ENCODE measurements at regions not wholly inside any gene's neighbourhood (a gene's known extent, or its start where the extent isn't known, plus 50 kb on each side); places are given as distances from the start of the nearest gene placed in this dataset.
"Not testable (repeated sequence)": the region's sequence is repeated elsewhere in the genome, so short reads cannot be mapped to it uniquely, and the experiment has no call there.

DNA sequence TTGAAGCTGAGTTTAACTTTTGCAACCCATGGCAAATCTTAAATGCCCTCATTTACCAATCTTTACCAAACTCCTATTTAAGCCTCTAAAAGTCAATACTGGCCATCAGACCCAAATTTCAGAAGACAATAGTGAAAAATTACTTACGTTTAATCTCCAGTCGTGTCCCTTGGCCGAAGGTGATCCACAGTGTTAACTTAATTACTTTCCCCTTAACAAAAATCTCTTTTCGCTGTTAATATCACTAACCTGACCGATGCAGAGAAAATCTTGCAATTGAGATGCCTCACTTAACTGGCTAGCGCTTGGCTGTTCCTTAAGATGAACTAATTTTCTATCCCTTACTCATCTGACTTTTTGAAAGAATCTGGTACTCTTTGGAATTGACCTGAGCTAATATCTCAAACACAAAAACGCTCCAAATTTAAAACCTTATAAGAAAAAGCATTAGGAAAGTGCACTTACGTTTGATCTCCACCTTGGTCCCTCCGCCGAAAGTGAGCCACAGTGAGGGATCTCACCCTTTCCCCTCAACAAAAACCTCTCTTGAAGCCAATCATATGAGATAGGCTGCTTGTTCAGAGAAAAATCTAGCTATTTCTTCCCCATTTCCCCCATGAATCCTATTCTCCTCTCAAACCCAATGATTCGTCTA, 169.1 kb downstream of the RPIA start:
- DNase-seq (ENCODE audit: low read depth in 2 of 2): no peak

DNA sequence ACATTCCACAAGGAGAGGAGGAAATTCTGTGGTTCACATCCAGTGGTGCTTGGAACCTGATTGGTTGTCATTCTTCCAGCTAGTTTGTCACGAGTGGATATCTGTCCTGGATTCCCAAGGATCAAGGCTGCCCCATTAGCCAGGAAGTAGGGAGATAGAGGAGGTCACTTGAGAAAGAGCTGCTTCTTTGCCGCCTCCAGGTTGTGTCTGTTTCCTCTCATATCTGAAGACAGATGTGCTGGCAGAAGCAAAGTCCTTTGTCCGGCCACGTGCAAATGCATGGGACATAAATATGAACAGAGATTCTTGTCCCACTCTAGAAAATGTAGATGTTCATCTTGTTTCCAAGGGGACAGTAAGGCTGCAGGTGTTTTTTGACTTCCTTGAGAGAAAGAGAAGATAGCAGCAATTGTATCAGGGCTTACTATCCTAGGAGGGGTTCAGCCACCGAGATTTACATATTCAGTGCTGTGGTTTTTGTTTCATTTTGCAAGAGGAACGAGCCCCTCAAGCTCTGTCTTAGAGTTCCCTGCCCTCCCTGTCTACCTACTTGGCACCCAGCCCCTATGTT, 174.4 kb downstream of the RPIA start:
- no peak for DNase-seq (ENCODE audit: low read depth in 2 of 2)

DNA sequence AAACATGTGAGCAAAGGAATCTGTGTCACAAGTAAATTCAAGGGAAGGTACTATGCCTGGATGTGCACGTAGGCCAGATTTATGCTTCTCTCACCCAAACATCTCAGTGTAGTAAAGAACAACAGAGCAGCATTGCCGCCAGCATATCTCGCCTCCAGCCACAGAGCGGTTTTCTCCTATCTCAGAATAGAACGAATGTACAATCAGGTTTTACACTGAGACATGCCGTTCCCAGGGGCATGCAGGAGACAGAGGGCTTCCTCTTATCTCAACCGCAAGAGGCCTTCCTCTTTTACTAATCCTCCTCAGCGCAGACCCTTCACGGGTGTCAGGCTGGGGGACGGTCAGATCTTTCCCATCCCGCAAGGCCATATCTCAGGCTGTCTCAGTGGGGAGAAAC, 175.3 kb downstream of the RPIA start:
- no peak for DNase-seq (ENCODE audit: low read depth in 2 of 2)

DNA sequence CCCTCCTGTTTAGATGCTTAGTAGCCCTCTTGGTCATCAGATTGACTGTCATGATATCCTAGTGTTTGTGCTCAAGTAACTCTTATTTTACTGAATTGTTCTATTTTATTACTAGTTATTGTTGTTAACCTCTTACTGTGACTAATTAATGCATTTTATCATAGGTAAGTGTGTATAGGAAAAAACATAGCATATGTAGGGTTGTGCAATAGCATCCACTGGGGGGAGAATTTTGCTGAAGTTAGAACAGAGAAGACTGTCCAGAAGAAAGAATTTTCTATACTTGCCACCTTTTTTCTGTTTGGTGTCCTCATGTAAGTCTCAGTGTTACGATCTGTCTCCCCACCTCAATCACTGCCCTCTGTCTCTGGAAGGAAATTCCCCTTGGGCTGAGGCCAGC, 177.4 kb downstream of the RPIA start:
- DNase-seq (ENCODE audit: low read depth in 2 of 2): no peak

DNA sequence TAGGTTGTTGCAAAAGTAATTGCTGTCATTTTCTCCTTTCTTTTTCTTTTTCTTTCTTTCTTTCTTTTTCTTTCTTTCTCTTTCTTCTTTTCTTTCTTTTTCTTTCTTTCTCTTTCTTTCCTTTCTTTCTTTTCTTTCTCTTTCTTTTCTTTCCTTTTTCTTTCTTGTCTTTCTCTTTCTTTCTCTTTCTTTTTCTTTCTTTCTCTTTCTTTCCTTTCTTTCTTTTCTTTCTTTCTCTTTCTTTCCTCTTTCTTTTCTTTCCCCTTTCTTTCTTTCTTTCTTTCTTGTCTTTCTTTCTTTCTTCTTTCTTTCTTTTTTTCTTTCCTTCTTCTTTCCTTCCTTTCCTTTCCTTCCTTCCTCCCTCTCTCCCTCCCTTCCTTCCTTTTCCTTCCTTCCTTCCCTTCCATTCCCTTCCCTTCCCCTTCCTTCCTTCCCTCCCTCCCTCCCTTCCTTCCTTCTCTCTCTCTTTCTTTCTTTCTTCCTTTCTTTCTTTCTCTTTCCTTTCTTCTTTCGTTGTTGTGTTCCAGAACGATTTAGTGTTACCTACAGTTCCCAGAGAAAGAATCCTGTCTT, 178.9 kb downstream of the RPIA start:
- no peak for DNase-seq (ENCODE audit: low read depth in 2 of 2)

DNA sequence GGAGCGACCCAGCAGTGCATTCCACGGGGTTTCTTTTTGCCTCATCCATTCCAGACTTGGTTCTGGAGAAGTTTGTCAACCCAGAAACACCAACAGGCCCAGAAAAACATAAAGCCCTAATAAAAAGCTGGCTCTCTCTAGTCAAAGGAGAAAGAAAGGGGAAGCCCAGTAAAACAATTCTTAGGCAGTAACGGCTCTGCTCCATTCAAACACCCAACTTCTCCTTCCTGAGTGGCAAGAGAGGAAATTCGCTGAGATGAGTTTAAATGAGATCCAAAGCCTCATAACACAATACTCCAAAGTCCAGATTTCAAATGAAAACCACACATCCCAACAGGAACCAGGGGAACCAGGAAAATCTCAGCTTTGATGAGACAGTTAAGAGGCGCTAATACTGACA, 179.9 kb downstream of the RPIA start:
- no peak for DNase-seq (ENCODE audit: low read depth in 2 of 2)

DNA sequence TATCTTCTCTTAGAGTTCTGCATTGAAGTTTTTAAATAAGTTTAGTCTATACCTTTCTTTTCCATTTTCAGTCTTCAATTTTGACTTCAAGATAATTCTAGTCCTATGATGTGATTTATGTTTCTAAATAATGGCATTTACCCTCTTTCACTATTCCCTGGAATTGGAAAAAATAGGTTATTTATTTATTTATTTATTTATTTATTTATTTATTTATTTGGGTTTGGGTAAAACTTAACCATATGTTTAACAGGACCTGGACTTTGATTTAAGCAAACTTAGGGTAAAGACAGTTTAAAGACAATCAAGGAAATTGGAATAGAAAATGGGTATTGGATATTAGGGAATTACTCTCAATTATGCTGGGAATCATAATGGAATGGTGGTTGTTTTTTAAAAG, 182.1 kb downstream of the RPIA start:
- DNase-seq (ENCODE audit: low read depth in 2 of 2): no peak

DNA sequence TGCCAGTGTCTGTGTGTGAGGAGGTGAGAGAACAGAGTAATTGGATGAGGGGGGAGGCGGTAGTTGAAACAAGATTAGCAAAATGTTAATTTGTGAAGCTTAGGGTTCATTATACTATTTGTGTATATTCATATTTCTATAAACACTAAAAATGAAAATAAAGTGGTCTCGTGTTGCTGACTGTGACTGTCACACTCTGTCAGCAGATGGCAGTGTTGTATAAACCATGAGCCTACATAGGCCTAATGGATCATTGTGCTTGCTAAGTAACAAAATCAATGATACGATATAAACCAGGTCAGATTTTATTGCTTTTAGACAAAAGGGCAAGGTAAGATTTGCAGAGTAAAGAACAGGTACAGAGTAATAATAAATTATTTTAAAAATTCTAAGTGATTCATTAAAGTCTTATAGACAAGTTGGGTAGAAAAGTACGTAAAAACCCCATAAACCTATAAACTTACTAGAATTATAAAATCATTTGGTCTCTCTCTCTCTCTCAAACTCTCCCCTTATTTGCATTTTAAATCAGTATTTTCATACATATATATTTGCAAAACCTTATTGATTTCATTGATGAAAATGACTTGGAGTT, 182.7 kb downstream of the RPIA start:
- DNase-seq (ENCODE audit: low read depth in 2 of 2): peak in 1 of 2 donors; percentile 12

DNA sequence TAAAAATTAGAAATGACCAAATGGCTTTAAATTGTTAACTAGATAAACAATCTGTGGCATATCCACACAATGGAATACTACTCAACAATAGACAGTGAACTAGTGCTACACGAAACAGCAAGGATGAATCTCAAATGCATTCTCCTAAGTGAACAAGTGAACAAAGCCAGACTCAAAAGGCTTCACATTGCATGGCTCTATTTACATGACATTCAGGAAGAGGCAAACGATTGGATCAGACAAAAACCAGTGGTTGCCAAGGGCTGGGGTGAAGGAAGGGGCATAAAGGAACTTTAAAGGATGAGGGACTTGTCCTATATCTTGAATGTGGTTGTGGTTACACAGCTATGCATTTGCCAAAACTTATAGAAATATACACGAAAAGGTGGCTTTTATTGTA, 184.3 kb downstream of the RPIA start:
- DNase-seq (ENCODE audit: low read depth in 2 of 2): no peak

DNA sequence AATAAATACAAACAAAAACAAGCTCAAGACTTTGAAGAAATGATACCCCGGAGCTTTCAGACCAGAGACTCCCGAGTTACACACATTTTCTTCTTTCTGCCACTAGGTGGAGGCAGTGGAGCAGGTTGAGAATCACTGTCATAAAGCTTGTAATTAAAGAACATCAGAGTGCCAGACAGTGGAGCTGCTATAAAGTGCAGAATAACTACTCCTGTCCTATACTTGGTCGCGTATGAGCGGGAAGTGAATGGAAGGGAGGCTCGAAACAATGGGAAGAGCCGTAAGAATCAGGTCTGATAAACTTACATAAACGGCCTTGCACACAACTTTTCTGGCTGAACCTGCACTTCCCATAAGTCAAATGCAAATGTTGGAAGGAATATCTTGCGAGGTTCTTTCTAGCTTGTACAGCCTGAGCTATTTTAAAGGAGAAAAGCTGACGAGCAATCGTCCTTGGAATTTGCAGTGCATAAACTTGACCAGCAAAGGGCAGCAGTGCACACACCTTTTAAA, 189.0 kb downstream of the RPIA start:
- peak in 1 of 2 donors; percentile 15 for DNase-seq (ENCODE audit: low read depth in 2 of 2)

DNA sequence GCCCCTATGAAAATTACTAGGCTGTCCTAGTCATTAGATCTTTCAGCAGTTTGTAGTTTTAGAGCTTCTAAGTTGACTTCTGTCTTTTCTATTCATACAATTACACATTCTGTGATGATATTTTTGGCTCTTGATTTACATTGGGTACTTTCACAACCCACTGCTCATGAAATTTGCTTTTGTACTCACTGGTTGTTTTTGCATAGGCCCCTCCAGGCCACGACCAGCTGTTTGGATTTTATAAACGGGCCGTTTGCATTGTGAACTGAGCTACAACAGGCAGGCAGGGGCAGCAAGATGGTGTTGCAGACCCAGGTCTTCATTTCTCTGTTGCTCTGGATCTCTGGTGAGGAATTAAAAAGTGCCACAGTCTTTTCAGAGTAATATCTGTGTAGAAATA, 193.8 kb downstream of the RPIA start:
- no peak for DNase-seq (ENCODE audit: low read depth in 2 of 2)

DNA sequence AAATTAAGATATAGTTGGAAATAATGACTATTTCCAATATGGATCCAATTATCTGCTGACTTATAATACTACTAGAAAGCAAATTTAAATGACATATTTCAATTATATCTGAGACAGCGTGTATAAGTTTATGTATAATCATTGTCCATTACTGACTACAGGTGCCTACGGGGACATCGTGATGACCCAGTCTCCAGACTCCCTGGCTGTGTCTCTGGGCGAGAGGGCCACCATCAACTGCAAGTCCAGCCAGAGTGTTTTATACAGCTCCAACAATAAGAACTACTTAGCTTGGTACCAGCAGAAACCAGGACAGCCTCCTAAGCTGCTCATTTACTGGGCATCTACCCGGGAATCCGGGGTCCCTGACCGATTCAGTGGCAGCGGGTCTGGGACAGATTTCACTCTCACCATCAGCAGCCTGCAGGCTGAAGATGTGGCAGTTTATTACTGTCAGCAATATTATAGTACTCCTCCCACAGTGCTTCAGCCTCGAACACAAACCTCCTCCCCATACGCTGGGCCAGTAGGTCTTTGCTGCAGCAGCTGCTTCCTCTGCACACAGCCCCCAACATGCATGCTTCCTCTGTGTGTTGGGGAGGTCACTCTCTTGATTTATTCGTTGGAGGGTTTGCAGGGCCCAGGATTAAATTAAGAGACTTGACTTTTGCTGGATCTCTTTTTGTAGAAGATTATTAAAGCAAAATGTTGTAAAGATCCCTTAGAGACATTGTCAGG, 194.4 kb downstream of the RPIA start:
- no peak for DNase-seq (ENCODE audit: low read depth in 2 of 2)

DNA sequence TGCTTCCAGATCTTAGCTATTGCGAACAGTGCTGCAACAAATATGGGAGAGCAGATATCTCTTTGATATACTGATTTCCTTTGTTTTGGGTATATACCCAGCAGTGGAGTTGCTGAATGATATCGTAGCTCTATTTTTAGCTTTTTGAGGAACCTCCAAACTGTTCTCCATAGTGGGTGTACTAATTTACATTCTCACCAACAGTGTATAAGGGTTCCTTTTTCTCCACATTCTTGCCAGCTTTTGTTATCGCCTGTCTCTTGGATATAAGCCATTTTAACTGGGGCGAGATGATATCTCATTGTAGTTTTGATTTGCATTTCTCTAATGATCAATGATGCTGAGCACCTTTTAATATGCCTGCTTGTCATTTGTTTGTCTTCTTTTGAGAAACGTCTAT, 196.0 kb downstream of the RPIA start:
- not testable (repeated sequence) for DNase-seq (ENCODE audit: low read depth in 2 of 2)

DNA sequence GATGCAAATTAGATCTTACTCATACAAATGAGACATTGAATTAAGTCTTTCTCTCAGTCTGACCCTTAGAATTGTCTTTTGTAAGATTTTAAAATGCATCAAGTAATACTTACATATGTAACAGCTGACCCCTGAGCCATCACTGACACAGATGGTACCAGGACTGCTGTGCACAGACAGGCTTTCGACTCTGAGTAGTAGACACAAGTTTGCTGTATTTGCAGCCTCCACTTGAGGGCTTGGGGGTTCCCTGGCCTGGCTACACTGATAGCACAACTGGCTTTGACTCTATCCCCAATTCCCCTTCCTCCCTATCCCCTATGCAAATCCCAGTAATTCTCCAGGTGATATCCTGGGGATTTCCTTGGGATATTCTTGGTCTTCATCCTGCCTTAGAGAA, 200.7 kb downstream of the RPIA start:
- no peak for DNase-seq (ENCODE audit: low read depth in 2 of 2)

DNA sequence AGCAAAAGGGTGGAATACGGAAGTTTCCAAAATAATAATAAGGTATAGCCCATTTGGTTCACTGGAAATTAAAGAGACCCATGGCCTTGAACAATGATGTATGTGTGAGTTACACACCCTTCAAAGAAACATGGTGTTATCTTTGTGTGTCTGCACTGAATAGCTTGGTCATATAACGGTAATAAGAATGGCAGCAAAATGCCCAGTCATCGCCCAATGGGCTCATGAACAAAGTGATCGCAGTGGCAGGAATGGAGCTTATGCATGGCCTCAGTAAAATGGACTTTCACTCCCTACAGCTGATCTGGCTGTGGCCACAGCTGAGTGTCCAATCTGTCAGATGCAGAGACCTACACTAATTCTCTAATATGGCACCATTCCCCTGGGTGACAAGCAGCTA, 201.3 kb downstream of the RPIA start:
- no peak for DNase-seq (ENCODE audit: low read depth in 2 of 2)

DNA sequence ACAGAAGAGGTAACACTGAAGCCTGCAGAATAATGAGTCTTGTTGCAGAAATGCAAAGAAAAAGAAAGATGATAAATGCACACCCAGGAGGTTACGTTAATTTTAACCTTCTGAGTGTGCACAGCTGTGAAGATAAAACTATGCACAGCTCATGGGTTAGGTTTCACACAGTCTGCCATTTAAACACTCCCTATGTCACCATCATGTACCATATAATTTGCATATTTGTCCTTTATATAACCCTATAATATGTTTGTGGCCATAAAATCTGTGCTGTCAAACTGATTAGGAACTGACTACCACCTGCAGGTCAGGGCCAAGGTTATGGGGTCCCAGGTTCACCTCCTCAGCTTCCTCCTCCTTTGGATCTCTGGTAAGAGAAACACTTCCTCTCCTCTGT, 205.5 kb downstream of the RPIA start:
- DNase-seq (ENCODE audit: low read depth in 2 of 2): no peak

DNA sequence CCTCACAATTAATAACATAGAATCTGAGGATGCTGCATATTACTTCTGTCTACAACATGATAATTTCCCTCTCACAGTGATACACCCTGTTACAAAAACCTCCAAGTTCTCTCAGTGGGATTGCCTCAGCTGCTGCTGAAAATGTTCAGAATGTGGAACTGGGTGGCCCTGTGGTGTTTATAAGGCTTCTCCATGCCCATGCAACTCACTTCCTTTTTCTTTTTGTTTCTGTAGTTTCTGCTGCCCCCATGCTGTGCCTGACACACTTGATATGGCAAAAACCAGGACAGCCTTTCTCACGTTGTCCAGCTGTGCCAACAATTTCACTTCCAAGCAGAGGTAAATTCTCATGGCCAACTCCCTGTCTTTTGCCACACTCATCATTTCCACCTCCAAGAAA, 206.2 kb downstream of the RPIA start:
- DNase-seq (ENCODE audit: low read depth in 2 of 2): no peak

DNA sequence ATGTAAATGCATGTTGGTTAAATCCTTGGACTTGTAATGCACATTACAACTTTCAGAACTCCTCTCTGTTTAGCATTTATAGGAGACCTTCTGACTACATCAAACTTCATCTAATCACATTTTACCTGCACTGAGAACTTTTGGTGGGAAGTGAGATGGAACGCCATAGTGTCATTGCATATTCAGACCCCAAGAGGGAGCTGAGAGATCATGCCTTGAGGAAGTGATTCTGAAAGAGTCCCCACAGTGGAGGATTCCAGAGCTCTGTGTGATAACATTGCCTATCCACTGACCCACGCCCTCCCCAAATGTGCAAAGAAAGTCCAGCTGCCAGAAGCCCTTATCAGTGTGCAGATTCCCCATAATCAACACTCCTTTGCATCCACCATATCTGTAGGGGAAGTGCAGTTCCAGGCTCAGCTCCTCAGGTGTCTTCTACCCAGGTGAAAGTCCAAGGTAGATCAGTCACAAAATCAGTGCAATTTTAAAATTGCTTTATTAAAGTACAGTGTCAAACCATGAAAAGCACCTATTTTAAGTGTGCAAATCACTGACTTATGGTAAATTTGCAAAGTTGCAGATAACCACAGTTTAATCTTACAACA, 212.4 kb downstream of the RPIA start:
- no peak for DNase-seq (ENCODE audit: low read depth in 2 of 2)

DNA sequence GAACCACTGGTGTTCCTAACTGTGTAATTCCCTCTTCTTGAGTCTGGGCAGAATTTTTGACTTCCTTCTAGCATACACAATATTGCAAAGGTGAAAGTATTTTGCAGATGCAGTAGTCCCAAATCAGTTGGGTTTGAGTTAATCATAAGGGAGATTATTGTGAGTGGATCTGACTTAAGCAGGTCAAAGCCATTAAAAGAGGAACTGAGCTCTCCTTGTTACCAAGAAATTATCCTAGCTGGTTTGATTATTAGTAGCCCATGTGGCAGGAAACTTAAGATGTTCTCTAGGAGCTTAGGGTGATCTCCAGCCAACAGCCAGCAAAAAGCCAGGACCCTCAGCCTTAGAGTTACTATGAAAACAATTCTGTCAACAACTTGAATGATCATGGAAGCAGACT, 221.8 kb downstream of the RPIA start:
- no peak for DNase-seq (ENCODE audit: low read depth in 2 of 2)

DNA sequence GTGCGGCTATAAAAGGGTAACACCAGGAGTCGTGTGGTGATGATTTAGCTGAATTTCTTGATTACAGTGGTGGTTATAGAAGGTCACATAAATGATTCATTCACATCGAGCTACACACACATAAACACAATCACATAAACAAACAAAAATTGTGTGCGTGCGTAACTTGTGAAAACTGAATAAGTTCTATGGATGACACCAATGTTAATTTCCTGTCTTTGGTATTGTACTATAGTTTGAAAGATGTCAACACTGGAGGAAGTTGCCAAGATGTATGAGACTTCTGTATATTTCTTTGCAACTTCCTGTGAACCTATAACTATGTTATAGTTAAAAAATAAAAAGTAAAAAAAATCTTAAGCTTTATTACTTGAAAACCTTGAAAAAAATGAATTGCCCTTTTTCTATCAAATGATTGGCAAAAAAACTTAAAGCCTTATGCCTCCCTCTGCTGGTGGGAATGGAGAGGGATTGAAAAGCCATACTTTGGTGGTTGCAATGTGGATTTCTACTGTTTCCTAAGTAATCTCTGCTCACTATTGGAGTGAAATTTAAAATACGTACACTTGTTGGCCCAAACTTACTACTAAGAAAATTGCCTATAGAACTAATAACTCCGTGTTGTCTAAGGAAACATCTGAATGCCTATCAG, 227.7 kb downstream of the RPIA start:
- no peak for DNase-seq (ENCODE audit: low read depth in 2 of 2)

DNA sequence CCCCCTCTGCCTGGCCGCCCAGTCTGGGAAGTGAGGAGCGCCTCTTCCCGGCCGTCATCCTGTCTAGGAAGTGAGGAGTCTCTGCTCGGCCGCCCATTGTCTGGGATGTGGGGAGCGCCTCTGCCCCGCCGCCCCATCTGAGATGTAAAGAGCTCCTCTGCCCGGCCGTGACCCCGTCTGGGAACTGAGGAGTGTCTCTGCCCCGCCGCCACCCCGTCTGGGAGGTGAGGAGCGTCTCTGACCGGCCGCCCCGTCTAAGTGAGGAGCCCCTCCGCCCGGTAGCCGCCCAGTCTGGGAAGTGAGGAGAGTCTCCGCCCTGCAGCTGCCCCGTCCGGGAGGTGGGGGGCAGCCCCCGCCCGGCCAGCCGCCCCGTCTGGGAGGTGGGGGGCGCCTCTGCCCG, 228.9 kb downstream of the RPIA start:
- DNase-seq (ENCODE audit: low read depth in 2 of 2): not testable (repeated sequence)
